ENCODE measurements at regions not wholly inside any gene's neighbourhood (a gene's known extent, or its start where the extent isn't known, plus 50 kb on each side); places are given as distances from the start of the nearest gene placed in this dataset.

DNA sequence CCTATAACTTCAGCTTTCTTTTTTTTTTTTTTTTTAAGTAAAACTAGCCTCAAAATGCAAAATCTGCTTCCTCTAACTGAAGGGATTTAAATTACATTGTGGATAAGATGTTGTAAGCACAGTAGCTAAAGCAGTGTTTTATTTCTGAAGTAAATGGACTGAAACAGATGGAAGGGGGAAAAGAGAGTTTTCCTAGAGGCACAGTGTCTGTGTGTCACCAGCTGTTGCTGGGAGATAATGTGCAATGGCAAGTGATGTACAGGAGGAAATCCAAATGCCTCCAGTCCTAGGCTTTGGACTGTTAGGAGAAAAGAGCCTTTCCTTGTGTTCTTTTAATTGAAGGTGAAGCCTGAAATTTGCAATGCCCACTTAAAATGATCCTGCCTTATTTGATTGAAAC lies 672.1 kb downstream of the GRXCR1 start:
- intact Hi-C loops (cut with DNase I), result no loop called here
- no peak overlapping the region for H3K4me3 ChIP-seq
- H3K4me1 ChIP-seq, result no peaks in the 10 kb centered on the region
- TF ChIP-seq, protein P1, sequence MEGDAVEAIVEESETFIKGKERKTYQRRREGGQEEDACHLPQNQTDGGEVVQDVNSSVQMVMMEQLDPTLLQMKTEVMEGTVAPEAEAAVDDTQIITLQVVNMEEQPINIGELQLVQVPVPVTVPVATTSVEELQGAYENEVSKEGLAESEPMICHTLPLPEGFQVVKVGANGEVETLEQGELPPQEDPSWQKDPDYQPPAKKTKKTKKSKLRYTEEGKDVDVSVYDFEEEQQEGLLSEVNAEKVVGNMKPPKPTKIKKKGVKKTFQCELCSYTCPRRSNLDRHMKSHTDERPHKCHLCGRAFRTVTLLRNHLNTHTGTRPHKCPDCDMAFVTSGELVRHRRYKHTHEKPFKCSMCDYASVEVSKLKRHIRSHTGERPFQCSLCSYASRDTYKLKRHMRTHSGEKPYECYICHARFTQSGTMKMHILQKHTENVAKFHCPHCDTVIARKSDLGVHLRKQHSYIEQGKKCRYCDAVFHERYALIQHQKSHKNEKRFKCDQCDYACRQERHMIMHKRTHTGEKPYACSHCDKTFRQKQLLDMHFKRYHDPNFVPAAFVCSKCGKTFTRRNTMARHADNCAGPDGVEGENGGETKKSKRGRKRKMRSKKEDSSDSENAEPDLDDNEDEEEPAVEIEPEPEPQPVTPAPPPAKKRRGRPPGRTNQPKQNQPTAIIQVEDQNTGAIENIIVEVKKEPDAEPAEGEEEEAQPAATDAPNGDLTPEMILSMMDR (IDR thresholded peaks at IDR 0.05), result no peak
- no peaks in the 10 kb centered on the region for H3K9me3 ChIP-seq
- no peaks in the 10 kb centered on the region for H3K36me3 ChIP-seq (ENCODE audit: insufficient read depth in 1 of 2, low read depth in 1 of 2)
- ATAC-seq, result no peak
- H3K27ac ChIP-seq, result no peak overlapping the region
- H3K27me3 ChIP-seq (ENCODE audit: insufficient read depth in 3 of 3, low read length in 2 of 3), result no peaks in the 10 kb centered on the region
- no peak for DNase-seq

DNA sequence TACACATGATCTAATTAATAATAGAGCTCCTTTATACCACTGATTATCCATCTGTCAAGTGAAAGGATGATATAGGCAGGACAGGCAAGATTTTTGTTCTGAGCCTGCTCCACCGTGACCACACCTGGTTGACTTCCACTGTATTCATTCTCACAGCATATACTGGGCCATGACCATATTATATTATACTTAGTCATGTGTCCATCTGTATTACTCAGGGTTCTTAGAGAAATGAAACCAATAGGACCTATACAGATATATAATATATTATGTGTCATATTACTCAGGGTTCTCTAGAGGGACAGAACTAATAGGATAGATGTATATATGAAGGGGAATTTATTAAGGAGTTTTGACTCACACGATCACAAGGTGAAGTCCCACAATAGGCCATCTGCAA lies 675.1 kb downstream of the GRXCR1 start:
- H3K9me3 ChIP-seq, result no peaks in the 10 kb centered on the region
- H3K4me1 ChIP-seq, result no peaks in the 10 kb centered on the region
- WGBS, 3 donors, result 75 to 83% (median 78%) methylated on average over 2 of the region's 2 CpGs
- H3K27me3 ChIP-seq (ENCODE audit: insufficient read depth in 3 of 3, low read length in 2 of 3), result no peaks in the 10 kb centered on the region
- TF ChIP-seq, protein P1 (IDR thresholded peaks at IDR 0.05), result no peak
- H3K27ac ChIP-seq, result no peak overlapping the region
- H3K36me3 ChIP-seq (ENCODE audit: insufficient read depth in 1 of 2, low read depth in 1 of 2), result no peaks in the 10 kb centered on the region
- ATAC-seq (no peak), DNase-seq (no peak)
- no peak overlapping the region for H3K4me3 ChIP-seq
- intact Hi-C loops (cut with DNase I), result no loop called here

DNA sequence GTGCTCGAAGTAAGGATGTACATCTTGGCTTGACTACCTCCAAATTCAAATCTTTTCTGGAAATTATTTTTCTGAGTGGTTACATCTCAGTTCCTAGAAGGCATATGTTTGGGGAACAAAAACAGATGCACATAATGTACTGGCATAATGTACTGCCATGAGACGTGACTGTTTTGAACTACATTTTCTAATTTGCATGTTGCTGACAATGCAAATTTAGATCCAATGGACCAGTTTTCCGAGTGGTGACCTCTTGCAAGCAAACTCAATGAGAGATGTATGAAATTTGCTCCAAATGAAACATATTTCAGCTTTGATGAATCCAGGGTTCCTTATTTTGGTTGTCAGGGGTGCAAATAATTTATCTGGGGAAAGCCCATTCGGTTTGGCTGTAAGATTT lies 694.3 kb downstream of the GRXCR1 start:
- no peaks in the 10 kb centered on the region for H3K36me3 ChIP-seq (ENCODE audit: insufficient read depth in 1 of 2, low read depth in 1 of 2)
- no peak overlapping the region for H3K27ac ChIP-seq
- no peaks in the 10 kb centered on the region for H3K4me1 ChIP-seq
- intact Hi-C loops (cut with DNase I), result no loop called here
- no peaks in the 10 kb centered on the region for H3K27me3 ChIP-seq (ENCODE audit: insufficient read depth in 3 of 3, low read length in 2 of 3)
- DNase-seq (no peak), ATAC-seq (no peak)
- TF ChIP-seq, protein P1 (IDR thresholded peaks at IDR 0.05), result no peak
- no peak overlapping the region for H3K4me3 ChIP-seq
- H3K9me3 ChIP-seq, result no peaks in the 10 kb centered on the region
- WGBS, 3 donors, result 42 to 53% (median 50%) methylated on average over 4 of the region's 4 CpGs

DNA sequence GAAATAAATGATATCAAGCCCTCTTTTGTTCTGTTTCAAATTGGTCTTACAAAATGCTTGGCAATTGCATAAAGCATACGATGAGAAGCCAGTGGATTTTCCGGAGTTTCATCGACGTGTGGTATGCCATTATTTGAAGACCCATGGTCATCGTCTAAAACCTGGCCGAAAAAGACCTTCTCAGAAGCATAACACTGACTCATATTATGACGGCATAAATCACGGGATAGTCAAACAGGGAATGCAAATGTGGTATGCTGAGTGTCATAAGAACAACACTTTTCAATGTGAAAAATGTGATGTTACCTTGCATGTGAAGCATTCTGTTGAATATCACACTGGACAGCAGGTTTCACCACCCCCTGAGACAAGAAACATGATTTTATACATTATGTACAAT lies 695.2 kb downstream of the GRXCR1 start:
- ATAC-seq (no peak), DNase-seq (no peak)
- no peaks in the 10 kb centered on the region for H3K36me3 ChIP-seq (ENCODE audit: insufficient read depth in 1 of 2, low read depth in 1 of 2)
- intact Hi-C loops (cut with DNase I), result no loop called here
- H3K4me1 ChIP-seq, result no peaks in the 10 kb centered on the region
- no peak overlapping the region for H3K4me3 ChIP-seq
- no peaks in the 10 kb centered on the region for H3K9me3 ChIP-seq
- H3K27ac ChIP-seq, result no peak overlapping the region
- TF ChIP-seq, protein P1 (IDR thresholded peaks at IDR 0.05), result no peak
- WGBS, 3 donors, result 89 to 93% (median 93%) methylated on average over 8 of the region's 8 CpGs
- H3K27me3 ChIP-seq (ENCODE audit: insufficient read depth in 3 of 3, low read length in 2 of 3), result no peaks in the 10 kb centered on the region

DNA sequence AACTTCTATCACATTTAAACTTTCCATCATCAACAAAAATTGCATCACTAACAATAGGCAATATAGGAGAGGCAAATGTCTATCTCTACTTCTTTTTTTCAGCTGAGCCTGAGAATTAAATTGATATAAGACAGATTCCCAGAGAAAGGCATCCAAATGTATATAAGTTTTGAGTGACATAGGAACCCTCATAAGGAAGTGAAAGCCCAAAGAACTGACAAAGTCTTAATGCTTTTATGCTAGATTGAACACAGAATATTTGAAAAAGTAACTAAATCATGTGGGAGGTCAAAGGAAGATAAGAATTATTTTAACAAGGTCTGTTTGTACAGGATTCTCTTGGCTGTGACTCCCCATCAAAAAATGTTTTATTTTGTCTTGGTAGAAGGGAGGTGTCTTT lies 714.9 kb downstream of the GRXCR1 start:
- Histone ChIP-seq H3K4me3 (no peak overlapping the region), H3K4me1 (no peaks in the 10 kb centered on the region), H3K27ac (no peak overlapping the region), H3K9me3 (no peaks in the 10 kb centered on the region), H3K27me3 (ENCODE audit: insufficient read depth in 3 of 3, low read length in 2 of 3) (no peaks in the 10 kb centered on the region), H3K36me3 (ENCODE audit: insufficient read depth in 1 of 2, low read depth in 1 of 2) (no peaks in the 10 kb centered on the region)
- no peak for ATAC-seq
- TF ChIP-seq, protein P1 (IDR thresholded peaks at IDR 0.05), result no peak
- intact Hi-C loops (cut with DNase I), result no loop called here
- DNase-seq, result no peak
